ENCODE measurements at regions not wholly inside any gene's neighbourhood (a gene's known extent, or its start where the extent isn't known, plus 50 kb on each side); places are given as distances from the start of the nearest gene placed in this dataset.

GRCh38 chr5:148909040-148909439 lies 82.6 kb downstream of the ADRB2 start:
- no peak for FAIRE-seq
- no peak for DNase-seq (ENCODE audit: low read depth, low spot score)

DNA sequence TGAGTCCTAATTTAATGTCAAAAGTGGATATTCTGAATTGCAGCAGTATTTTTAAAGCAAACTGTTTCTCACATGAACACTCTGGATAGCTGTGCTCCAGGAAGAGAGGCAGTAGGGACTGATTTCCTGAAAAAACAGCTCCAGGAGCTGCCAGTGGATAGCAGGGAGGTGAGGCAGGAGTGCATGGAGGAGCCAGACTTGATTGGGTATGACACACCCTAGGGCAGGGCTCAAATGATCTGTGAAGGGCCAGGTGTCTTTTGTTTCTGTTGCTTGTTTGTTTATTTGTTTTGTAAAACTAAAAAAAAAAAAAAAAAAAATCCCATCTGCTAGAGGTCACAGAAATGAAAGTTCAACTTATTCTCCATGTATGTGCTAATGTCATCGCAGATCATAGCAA lies 83.4 kb downstream of the ADRB2 start:
- Histone ChIP-seq H3K27me3 (ENCODE audit: control insufficient read depth, extremely low read depth, insufficient read depth, low read length) (no peaks in the 10 kb centered on the region), H3K9ac (ENCODE audit: control insufficient read depth, extremely low read depth, insufficient read depth, low read length) (peak overlapping the region; percentile 46), H3K36me3 (ENCODE audit: control insufficient read depth in 2 of 2, extremely low read depth in 1 of 2, insufficient read depth in 2 of 2, low read length in 2 of 2) (no peaks in the 10 kb centered on the region), H4K20me1 (ENCODE audit: control insufficient read depth, extremely low read depth, insufficient read depth, low read length) (no peaks in the 10 kb centered on the region), H3K79me2 (ENCODE audit: control insufficient read depth, insufficient read depth, low read length) (no peaks in the 10 kb centered on the region), H3K27ac (ENCODE audit: control insufficient read depth, insufficient read depth, low read length) (peak overlapping the region; percentile 99), H3K4me1 (ENCODE audit: control insufficient read depth, extremely low read depth, insufficient read depth, low read length) (peaks cover 58% of the 10 kb centered on the region), H3K4me2 (ENCODE audit: control insufficient read depth, extremely low read depth, insufficient read depth, low read depth, low read length) (peak overlapping the region; percentile 54), H3K4me3 (ENCODE audit: control insufficient read depth in 2 of 3, extremely low read depth in 1 of 3, insufficient read depth in 2 of 3, low read depth in 1 of 3, low read length in 3 of 3) (no peak overlapping the region), H2AFZ (ENCODE audit: control insufficient read depth, low read length) (no peak overlapping the region), H3K9me3 (ENCODE audit: control insufficient read depth, low read depth, low read length) (no peaks in the 10 kb centered on the region), H3K9me1 (ENCODE audit: control insufficient read depth, extremely low read depth, insufficient read depth, low read length) (no peaks in the 10 kb centered on the region)
- TF ChIP-seq, protein P1, sequence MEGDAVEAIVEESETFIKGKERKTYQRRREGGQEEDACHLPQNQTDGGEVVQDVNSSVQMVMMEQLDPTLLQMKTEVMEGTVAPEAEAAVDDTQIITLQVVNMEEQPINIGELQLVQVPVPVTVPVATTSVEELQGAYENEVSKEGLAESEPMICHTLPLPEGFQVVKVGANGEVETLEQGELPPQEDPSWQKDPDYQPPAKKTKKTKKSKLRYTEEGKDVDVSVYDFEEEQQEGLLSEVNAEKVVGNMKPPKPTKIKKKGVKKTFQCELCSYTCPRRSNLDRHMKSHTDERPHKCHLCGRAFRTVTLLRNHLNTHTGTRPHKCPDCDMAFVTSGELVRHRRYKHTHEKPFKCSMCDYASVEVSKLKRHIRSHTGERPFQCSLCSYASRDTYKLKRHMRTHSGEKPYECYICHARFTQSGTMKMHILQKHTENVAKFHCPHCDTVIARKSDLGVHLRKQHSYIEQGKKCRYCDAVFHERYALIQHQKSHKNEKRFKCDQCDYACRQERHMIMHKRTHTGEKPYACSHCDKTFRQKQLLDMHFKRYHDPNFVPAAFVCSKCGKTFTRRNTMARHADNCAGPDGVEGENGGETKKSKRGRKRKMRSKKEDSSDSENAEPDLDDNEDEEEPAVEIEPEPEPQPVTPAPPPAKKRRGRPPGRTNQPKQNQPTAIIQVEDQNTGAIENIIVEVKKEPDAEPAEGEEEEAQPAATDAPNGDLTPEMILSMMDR (optimal IDR thresholded peaks at IDR 0.05 in 1 of 3, IDR thresholded peaks at IDR 0.05 in 1 of 3, conservative IDR thresholded peaks at IDR 0.05 in 1 of 3; ENCODE audit: extremely low read depth in 1 of 3, insufficient read depth in 2 of 3, low read length in 3 of 3), result no peak
- TF ChIP-seq EZH2 (IDR thresholded peaks at IDR 0.05; ENCODE audit: low read length), result no peak
- FAIRE-seq, result peak; percentile 81
- dilution Hi-C loops (cut with MboI; ENCODE audit: extremely low pct_ligation_motif_present, low sequenced_read_pairs), result loop anchor here (5.0 kb wide), 1 partner anchor 93 kb away; no protein-coding TSS in a partner anchor
- no peak for DNase-seq (ENCODE audit: low read depth, low spot score)

More at GRCh38 chr5:148909040-148909439, 82.6 kb downstream of the ADRB2 start:
- H3K36me3 ChIP-seq (ENCODE audit: control insufficient read depth in 2 of 2, extremely low read depth in 1 of 2, insufficient read depth in 2 of 2, low read length in 2 of 2), result no peaks in the 10 kb centered on the region
- H2AFZ ChIP-seq (ENCODE audit: control insufficient read depth, low read length), result no peak overlapping the region
- TF ChIP-seq EZH2 (IDR thresholded peaks at IDR 0.05; ENCODE audit: low read length), result no peak
- TF ChIP-seq, protein P1 (optimal IDR thresholded peaks at IDR 0.05 in 1 of 3, IDR thresholded peaks at IDR 0.05 in 1 of 3, conservative IDR thresholded peaks at IDR 0.05 in 1 of 3; ENCODE audit: extremely low read depth in 1 of 3, insufficient read depth in 2 of 3, low read length in 3 of 3), result no peak
- peaks cover 50% of the 10 kb centered on the region for H3K4me1 ChIP-seq (ENCODE audit: control insufficient read depth, extremely low read depth, insufficient read depth, low read length)
- dilution Hi-C loops (cut with MboI; ENCODE audit: extremely low pct_ligation_motif_present, low sequenced_read_pairs), result loop anchor here (5.0 kb wide), 1 partner anchor 93 kb away; no protein-coding TSS in a partner anchor
- no peaks in the 10 kb centered on the region for H4K20me1 ChIP-seq (ENCODE audit: control insufficient read depth, extremely low read depth, insufficient read depth, low read length)
- no peak overlapping the region for H3K9ac ChIP-seq (ENCODE audit: control insufficient read depth, extremely low read depth, insufficient read depth, low read length)
- no peak overlapping the region for H3K4me3 ChIP-seq (ENCODE audit: control insufficient read depth in 2 of 3, extremely low read depth in 1 of 3, insufficient read depth in 2 of 3, low read depth in 1 of 3, low read length in 3 of 3)
- H3K79me2 ChIP-seq (ENCODE audit: control insufficient read depth, insufficient read depth, low read length), result no peaks in the 10 kb centered on the region
- H3K27ac ChIP-seq (ENCODE audit: control insufficient read depth, insufficient read depth, low read length), result peak overlapping the region; percentile 19
- H3K9me1 ChIP-seq (ENCODE audit: control insufficient read depth, extremely low read depth, insufficient read depth, low read length), result no peaks in the 10 kb centered on the region
- H3K4me2 ChIP-seq (ENCODE audit: control insufficient read depth, extremely low read depth, insufficient read depth, low read depth, low read length), result peak overlapping the region; percentile 18
- no peaks in the 10 kb centered on the region for H3K9me3 ChIP-seq (ENCODE audit: control insufficient read depth, low read depth, low read length)
- H3K27me3 ChIP-seq (ENCODE audit: control insufficient read depth, extremely low read depth, insufficient read depth, low read length), result no peaks in the 10 kb centered on the region
